Fibroblast of skin of left biceps (primary cell): ENCODE measurements at regions not wholly inside any gene's neighbourhood (a gene's known extent, or its start where the extent isn't known, plus 50 kb on each side); places are given as distances from the start of the nearest gene placed in this dataset.
"Not testable (repeated sequence)": the region's sequence is repeated elsewhere in the genome, so short reads cannot be mapped to it uniquely, and the experiment has no call there.

ENCODE experiments used
- DNase-seq, 2 experiments: peaks; one replicate each; pipeline ENCODE4 v3.0.0-alpha.2; 2013; ENCODE audit warnings: low read depth in 2 of 2

- no peak for DNase-seq
Measured at GRCh38 chr13:59408738-59409137, 755.0 kb downstream of the DIAPH3 start.

DNA sequence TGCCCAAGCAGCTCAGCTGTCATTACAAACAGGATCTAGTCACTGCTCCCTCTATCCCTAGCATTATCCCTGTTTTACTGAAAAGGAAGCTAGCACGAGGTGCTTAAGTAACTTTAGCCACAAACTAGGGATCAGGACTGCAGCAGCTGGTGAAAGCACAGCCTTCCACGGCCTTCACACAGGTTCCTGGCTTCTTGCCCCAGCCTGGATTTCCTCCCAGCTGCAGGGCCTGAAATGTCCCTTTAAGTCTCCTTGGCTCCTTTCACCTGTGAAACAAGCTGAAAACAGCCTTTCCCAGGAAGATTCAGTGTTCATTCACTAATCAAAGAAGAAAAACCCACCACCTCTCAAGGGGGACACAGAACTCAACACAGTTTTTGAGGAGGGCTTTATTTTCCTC, 754.5 kb downstream of the DIAPH3 start:
- no peak for DNase-seq

GRCh38 chr13:59409634-59410200, 754.0 kb downstream of the DIAPH3 start:
- DNase-seq: no peak

DNA sequence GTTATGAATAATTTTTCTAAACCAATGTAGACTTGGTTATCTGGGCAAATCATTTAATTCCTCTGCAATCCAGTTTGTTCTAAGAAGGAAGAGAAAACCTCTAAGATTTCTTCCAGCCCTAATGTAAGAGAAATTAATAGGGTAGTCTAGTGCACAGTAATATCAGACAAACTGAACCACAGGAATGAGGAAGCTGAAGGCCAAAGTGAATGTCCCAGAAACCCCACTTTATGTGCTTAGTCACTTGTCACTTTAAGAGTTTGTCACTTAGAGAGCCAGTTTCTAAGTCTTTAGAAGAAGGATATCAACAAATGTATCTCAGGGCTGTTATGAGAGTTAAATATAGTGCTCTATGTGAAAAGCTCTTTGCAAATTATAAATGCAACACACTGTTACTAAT, 750.6 kb downstream of the DIAPH3 start:
- no peak for DNase-seq

- no peak for DNase-seq
Measured at GRCh38 chr13:59414006-59414405, 749.7 kb downstream of the DIAPH3 start.

- no peak for DNase-seq
Measured at GRCh38 chr13:59415498-59415897, 748.2 kb downstream of the DIAPH3 start.

DNA sequence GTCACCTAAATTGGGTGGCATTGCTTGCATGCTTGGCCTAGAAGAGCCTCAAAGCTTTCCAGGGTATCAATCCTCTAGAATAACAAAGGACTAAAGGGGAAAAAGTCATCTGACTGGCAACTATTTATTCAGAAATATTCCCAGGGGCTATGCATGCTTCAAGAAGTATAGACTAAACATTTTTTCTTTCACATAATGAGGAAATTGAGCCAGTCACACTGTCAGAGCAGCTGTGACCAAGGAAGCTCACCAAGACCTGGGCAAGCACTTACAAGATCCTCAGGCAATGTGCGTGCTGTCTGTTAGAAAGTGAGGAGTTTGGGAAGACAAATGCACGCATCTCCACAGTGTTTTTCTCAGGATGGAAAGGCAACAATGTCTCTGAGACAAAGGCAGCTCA, 747.2 kb downstream of the DIAPH3 start:
- DNase-seq: no peak

- no peak for DNase-seq
Measured at GRCh38 chr13:59422646-59423045, 741.1 kb downstream of the DIAPH3 start.

GRCh38 chr13:59423708-59424340, 739.9 kb downstream of the DIAPH3 start:
- DNase-seq: no peak

DNA sequence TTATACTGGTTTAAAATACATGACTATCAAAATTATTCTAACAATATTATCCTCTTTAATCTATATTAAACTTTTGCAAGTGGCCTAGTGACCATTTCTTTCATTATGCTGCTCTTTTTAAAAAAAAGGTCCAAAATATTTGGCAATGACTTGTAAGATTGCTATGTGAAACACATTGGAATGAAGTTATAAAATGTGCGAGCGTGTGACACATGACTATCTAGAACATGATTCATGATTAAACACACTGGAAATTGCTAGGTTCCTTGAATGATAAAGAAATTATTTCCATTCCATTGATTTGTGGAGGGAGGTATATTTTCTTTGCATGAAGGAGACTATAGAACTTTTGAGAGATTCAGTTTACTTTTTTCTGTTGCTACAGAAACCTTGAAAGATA, 739.1 kb downstream of the DIAPH3 start:
- peak in 1 of 2 experiments; percentile 19 for DNase-seq

DNA sequence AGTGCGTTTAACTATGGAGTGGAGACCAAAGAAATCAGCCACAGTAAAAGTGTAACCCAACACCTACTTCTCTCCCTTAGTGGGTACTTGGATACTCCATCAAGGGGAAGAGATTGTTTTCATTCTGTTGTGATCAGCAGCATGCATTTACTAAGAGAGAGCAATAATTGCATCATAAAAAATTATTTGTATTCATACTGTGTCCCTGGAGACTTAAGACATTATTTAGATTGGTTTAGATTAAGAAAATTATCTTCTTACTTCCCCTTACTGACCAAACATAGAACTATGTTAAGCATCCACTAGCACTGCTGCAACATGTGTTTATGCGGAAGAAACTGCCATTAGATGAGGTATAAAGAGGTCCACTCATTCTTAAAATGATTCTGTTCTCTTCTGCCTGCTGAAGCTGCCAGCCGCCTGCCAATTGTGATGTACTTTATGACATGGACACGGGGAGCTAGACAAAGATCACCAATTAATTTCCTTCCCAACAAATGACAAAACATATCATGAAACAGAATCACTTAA, 738.5 kb downstream of the DIAPH3 start:
- DNase-seq: peak; percentile 49 to 61

DNA sequence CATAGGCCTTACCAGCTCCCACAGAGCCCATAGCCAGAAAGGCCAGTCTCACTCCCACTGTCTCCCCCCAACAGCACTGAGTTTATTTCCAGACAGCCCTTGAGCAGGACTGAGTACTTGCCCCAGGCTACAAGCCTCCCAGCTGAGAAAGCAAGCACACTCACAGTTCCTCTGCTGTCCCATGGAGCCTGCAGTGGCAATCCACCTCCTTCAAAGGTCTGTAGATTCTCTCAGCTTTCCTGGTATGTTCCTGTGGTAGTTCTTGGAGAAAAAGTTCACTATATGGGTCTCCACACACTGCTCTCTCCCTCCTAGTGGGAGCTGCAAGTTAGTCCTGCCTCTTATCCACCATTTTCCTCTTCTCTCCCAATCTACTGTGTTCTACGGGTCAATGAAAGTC, 728.7 kb downstream of the DIAPH3 start:
- DNase-seq: no peak

- no peak for DNase-seq
Measured at GRCh38 chr13:59437544-59438301, 726.0 kb downstream of the DIAPH3 start.

GRCh38 chr13:59439776-59440428, 723.8 kb downstream of the DIAPH3 start:
- no peak for DNase-seq

GRCh38 chr13:59441068-59441467, 722.7 kb downstream of the DIAPH3 start:
- DNase-seq: not testable (repeated sequence)

DNA sequence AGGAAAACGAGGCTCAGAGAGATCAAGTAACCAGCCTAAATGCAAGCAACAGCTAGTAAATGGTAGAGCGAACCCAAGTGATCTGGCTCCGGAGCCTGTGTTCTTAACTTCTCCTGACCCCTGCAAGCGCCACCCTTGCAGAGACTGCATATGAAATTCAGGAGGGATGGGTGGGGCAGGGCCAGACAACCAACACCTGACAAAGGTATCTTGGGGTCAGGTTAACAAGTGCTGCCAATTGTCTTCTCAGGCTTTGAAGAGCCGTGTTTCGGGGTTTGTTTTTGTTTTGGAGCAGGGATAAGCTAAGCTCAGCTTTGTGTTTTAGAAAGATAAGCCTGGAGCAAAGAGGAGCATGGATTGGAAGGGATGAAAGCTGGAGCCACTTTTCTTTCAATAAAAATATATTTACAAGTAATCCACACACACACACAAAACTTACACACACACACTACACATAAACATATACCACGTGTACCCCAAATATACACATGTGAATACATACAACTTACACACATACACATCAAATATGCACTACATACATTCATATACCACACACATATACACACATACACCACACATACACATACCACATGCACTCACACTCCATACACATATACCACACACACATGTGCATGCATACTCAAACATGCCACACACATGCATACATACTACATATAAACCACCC, 722.0 kb downstream of the DIAPH3 start:
- no peak for DNase-seq

- DNase-seq: no peak
Measured at GRCh38 chr13:59442461-59442860, 721.3 kb downstream of the DIAPH3 start.

GRCh38 chr13:59442944-59443486, 720.7 kb downstream of the DIAPH3 start:
- DNase-seq: no peak

GRCh38 chr13:59444210-59444857, 719.4 kb downstream of the DIAPH3 start:
- no peak for DNase-seq

- DNase-seq: no peak
Measured at GRCh38 chr13:59445812-59446211, 717.9 kb downstream of the DIAPH3 start.

DNA sequence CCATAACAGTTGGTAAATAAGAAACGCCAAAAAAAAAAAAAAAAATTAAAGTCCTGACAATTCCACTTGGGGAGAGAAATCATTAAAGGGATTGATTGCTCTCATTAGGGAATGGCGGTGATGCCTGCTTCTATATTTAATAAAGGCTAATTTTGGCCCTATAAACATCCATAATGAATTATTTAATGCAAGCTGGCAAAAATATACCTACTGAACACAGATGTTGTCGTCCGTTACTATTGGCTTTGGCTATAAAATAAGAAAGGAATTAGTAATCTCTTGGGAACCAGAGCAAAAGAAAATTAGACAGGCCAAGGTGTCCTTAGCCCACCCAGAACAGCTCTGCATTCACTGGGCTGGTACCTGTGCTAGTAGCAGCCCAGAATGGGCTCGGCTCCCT, 717.3 kb downstream of the DIAPH3 start:
- no peak for DNase-seq
